ENCODE measurements at regions not wholly inside any gene's neighbourhood (a gene's known extent, or its start where the extent isn't known, plus 50 kb on each side); places are given as distances from the start of the nearest gene placed in this dataset.
A peak's percentile ranks its signal among the peaks of the same experiment; 100 is the strongest.
"Not testable (repeated sequence)": the region's sequence is repeated elsewhere in the genome, so short reads cannot be mapped to it uniquely, and the experiment has no call there.

DNA sequence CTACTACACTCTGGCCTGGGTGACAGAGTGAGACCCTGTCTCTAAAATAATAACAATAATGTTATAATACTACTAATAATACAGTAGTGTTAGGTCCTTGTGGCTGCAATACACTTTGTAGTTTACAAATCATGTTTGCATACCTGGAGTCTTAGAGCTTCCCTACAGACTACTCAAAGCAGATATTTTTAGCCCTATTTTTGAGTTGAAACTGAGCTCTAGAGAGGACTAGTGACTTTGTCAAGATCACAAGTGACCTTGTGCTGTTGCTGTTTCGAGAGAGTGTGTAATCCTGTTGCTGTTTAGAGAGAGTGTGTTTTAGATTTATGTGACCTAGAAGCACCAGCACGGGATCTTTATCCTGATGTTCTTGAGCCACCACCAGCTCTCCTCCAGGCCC, 105.3 kb upstream of the RNU6-1 start:
- H3K4me3 ChIP-seq (ENCODE audit: low read depth, low read length) = no peak overlapping the region
- no peak for DNase-seq (ENCODE audit: low read depth)
- TF ChIP-seq, protein P1, sequence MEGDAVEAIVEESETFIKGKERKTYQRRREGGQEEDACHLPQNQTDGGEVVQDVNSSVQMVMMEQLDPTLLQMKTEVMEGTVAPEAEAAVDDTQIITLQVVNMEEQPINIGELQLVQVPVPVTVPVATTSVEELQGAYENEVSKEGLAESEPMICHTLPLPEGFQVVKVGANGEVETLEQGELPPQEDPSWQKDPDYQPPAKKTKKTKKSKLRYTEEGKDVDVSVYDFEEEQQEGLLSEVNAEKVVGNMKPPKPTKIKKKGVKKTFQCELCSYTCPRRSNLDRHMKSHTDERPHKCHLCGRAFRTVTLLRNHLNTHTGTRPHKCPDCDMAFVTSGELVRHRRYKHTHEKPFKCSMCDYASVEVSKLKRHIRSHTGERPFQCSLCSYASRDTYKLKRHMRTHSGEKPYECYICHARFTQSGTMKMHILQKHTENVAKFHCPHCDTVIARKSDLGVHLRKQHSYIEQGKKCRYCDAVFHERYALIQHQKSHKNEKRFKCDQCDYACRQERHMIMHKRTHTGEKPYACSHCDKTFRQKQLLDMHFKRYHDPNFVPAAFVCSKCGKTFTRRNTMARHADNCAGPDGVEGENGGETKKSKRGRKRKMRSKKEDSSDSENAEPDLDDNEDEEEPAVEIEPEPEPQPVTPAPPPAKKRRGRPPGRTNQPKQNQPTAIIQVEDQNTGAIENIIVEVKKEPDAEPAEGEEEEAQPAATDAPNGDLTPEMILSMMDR (IDR thresholded peaks at IDR 0.05; ENCODE audit: insufficient read depth, low read length) = no peak

GRCh38 chr15:67945951-67946700, 106.3 kb upstream of the RNU6-1 start:
- DNase-seq (ENCODE audit: low read depth) = peak; percentile 51
- no peak overlapping the region for H3K4me3 ChIP-seq (ENCODE audit: low read depth, low read length)
- TF ChIP-seq, protein P1 (IDR thresholded peaks at IDR 0.05; ENCODE audit: insufficient read depth, low read length) = no peak

DNA sequence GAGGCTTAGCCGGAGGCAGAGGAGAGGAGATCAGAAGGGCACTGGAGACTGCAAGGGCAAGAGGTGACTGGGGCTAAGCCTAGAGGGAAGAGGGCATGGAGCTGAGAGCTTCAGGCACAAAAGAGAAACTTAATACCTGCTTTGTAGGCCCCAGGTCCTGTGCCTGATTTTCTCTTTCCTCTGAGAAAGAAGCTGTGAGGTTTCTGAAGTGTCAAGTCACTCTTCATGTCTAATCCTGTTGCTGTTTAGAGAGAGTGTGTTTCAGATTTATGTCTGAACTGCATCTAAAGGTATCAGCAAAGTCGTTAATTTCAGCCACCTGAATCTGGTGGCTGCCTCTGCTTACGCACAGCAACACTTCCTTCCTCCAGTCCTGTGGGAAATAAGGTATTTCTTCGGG, 106.9 kb upstream of the RNU6-1 start:
- no peak for DNase-seq (ENCODE audit: low read depth)
- H3K4me3 ChIP-seq (ENCODE audit: low read depth, low read length) = no peak overlapping the region
- TF ChIP-seq, protein P1 (IDR thresholded peaks at IDR 0.05; ENCODE audit: insufficient read depth, low read length) = no peak

- DNase-seq (ENCODE audit: low read depth) = no peak
- TF ChIP-seq, protein P1 (IDR thresholded peaks at IDR 0.05; ENCODE audit: insufficient read depth, low read length) = no peak
These were observed 106.7 kb upstream of the PIAS1 start for GRCh38 chr15:67947254-67948039.

GRCh38 chr15:67948215-67948614, 105.9 kb upstream of the PIAS1 start:
- H3K4me3 ChIP-seq (ENCODE audit: low read depth, low read length) = no peak overlapping the region
- DNase-seq (ENCODE audit: low read depth) = no peak
- TF ChIP-seq, protein P1 (IDR thresholded peaks at IDR 0.05; ENCODE audit: insufficient read depth, low read length) = no peak

More at GRCh38 chr15:67947254-67948039, 106.7 kb upstream of the PIAS1 start:
- no peak overlapping the region for H3K4me3 ChIP-seq (ENCODE audit: low read depth, low read length)

- not testable (repeated sequence) for H3K4me3 ChIP-seq (ENCODE audit: low read depth, low read length); DNase-seq (ENCODE audit: low read depth)
These were observed 102.9 kb upstream of the PIAS1 start for GRCh38 chr15:67951187-67951586.

- H3K4me3 ChIP-seq (ENCODE audit: low read depth, low read length) = no peak overlapping the region
- DNase-seq (ENCODE audit: low read depth) = no peak
- TF ChIP-seq, protein P1 (IDR thresholded peaks at IDR 0.05; ENCODE audit: insufficient read depth, low read length) = no peak
These were observed 100.8 kb upstream of the PIAS1 start for GRCh38 chr15:67953299-67953698.
